Activated CD4-positive, alpha-beta T cell treated with anti-CD3 and anti-CD28 coated beads, Interleukin-2, Interleukin-6, amounts not matched to agents 100 ng/mL and 50 ng/mL, durations not matched to agents 16 hours and 8 hours (primary cell): ENCODE measurements at regions not wholly inside any gene's neighbourhood (a gene's known extent, or its start where the extent isn't known, plus 50 kb on each side); places are given as distances from the start of the nearest gene placed in this dataset.
"Not testable (repeated sequence)": the region's sequence is repeated elsewhere in the genome, so short reads cannot be mapped to it uniquely, and the experiment has no call there.

Experiments used
- DNase-seq: peaks from one replicate; pipeline ENCODE4 v3.0.0-alpha.2; 2020

- no peak for DNase-seq
These were observed 358.1 kb downstream of the KCNJ2 start for GRCh38 chr17:70527364-70527888.

- no peak for DNase-seq
These were observed 364.1 kb downstream of the KCNJ2 start for GRCh38 chr17:70533427-70533826.

- no peak for DNase-seq
These were observed 366.7 kb downstream of the KCNJ2 start for GRCh38 chr17:70535986-70536385.

- no peak for DNase-seq
These were observed 370.0 kb downstream of the KCNJ2 start for GRCh38 chr17:70539132-70539924.

- no peak for DNase-seq
These were observed 373.5 kb downstream of the KCNJ2 start for GRCh38 chr17:70542876-70543275.

- DNase-seq: no peak
These were observed 375.0 kb downstream of the KCNJ2 start for GRCh38 chr17:70544317-70544716.

GRCh38 chr17:70552230-70552981 lies 383.1 kb downstream of the KCNJ2 start:
- DNase-seq: peak; percentile 35

GRCh38 chr17:70552982-70553334 lies 383.6 kb downstream of the KCNJ2 start:
- DNase-seq: no peak

- no peak for DNase-seq
These were observed 386.4 kb downstream of the KCNJ2 start for GRCh38 chr17:70555723-70556122.

- no peak for DNase-seq
These were observed 389.5 kb downstream of the KCNJ2 start for GRCh38 chr17:70558821-70559220.

- DNase-seq: no peak
These were observed 391.1 kb downstream of the KCNJ2 start for GRCh38 chr17:70560471-70560870.

- DNase-seq: no peak
These were observed 392.8 kb downstream of the KCNJ2 start for GRCh38 chr17:70562137-70562536.

- DNase-seq: no peak
These were observed 394.0 kb downstream of the KCNJ2 start for GRCh38 chr17:70563281-70563820.

GRCh38 chr17:70564006-70564620 lies 394.8 kb downstream of the KCNJ2 start:
- DNase-seq: no peak

GRCh38 chr17:70569128-70569527 lies 399.8 kb downstream of the KCNJ2 start:
- no peak for DNase-seq

- no peak for DNase-seq
These were observed 408.1 kb downstream of the KCNJ2 start for GRCh38 chr17:70577456-70577855.

- DNase-seq: no peak
These were observed 412.1 kb downstream of the KCNJ2 start for GRCh38 chr17:70581459-70581858.

GRCh38 chr17:70582777-70583176 lies 413.4 kb downstream of the KCNJ2 start:
- no peak for DNase-seq

- no peak for DNase-seq
These were observed 414.9 kb downstream of the KCNJ2 start for GRCh38 chr17:70584255-70584654.

- no peak for DNase-seq
These were observed 418.7 kb downstream of the KCNJ2 start for GRCh38 chr17:70588003-70588402.

GRCh38 chr17:70597774-70598173 lies 428.4 kb downstream of the KCNJ2 start:
- DNase-seq: no peak

- DNase-seq: no peak
These were observed 429.9 kb downstream of the KCNJ2 start for GRCh38 chr17:70599198-70599597.

GRCh38 chr17:70599945-70600344 lies 430.6 kb downstream of the KCNJ2 start:
- not testable (repeated sequence) for DNase-seq
